ENCODE measurements at regions not wholly inside any gene's neighbourhood (a gene's known extent, or its start where the extent isn't known, plus 50 kb on each side); places are given as distances from the start of the nearest gene placed in this dataset.

DNA sequence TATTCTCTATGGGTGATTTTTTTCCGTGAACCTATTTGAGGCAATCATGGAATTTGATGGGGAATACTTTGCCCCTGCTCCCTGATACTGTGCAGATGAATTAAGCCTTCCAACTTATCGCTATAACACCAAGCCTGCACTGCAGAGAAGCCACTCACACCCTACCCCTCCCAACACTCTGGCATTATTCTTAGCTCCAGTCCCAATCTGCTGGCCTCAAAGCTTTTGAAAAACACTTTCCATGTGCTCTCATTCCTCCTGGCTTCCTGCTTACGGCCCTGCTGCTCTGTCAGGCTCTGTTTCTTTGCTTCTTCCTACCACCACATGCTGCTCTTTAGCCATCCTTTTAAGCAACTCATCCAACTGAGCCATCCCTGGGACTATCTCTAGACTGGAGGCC lies 327.8 kb upstream of the SLCO3A1 start:
- in situ Hi-C loops (cut with HindIII; ENCODE audit: low sequenced_read_pairs): no loop called here
- no peak for TF ChIP-seq CTCF (IDR thresholded peaks at IDR 0.05; ENCODE audit: low read depth, low read length, missing control alignments)
- no peak for DNase-seq (ENCODE audit: low read depth)
- no peak overlapping the region for H3K4me3 ChIP-seq (ENCODE audit: low read depth, low read length)

DNA sequence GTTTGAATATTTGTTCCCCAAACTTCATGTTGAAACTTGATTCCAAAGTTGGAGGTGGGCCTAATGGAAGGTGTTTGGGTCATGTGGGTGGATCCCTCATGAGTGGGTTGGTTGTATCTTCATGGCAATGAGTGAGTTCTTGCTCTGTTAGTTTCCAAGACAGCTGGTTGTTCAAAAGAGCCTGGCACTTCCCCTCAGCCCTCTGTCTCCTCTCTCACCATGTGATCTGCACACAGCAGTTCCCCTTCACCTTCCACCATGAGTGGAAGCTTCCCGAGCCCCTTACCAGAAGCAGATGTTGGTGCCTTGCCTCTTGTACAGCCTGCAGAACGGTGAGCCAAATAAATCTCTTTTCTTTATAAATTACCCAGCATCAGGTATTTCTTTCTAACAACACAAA lies 327.1 kb upstream of the SLCO3A1 start:
- H3K4me3 ChIP-seq (ENCODE audit: low read depth, low read length): no peak overlapping the region
- no peak for DNase-seq (ENCODE audit: low read depth)
- TF ChIP-seq CTCF (IDR thresholded peaks at IDR 0.05; ENCODE audit: low read depth, low read length, missing control alignments): no peak
- in situ Hi-C loops (cut with HindIII; ENCODE audit: low sequenced_read_pairs): no loop called here

GRCh38 chr15:91528801-91529200 lies 324.7 kb upstream of the SLCO3A1 start:
- no peak for DNase-seq (ENCODE audit: low read depth)
- no peak overlapping the region for H3K4me3 ChIP-seq (ENCODE audit: low read depth, low read length)
- TF ChIP-seq CTCF (IDR thresholded peaks at IDR 0.05; ENCODE audit: low read depth, low read length, missing control alignments): no peak
- in situ Hi-C loops (cut with HindIII; ENCODE audit: low sequenced_read_pairs): no loop called here

DNA sequence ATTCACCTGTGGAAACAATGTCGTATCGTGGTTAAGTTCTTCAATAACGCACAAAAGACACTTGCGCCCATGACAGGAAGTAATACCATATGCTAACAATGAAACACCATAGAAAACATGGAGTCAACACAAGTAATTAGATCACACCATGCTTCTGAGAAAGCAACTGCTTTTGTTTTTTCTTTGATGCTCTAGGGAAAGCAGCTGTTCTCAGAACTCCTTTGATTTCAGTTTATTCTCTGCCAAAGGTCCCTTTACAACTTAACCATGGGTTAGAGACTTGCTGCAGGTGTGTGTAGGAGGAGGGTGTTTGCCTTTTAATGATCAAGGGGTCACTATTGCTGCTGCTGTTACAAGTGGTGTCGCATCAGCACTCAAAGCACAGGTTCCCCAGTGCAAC lies 324.0 kb upstream of the SLCO3A1 start:
- TF ChIP-seq CTCF (IDR thresholded peaks at IDR 0.05; ENCODE audit: low read depth, low read length, missing control alignments): no peak
- in situ Hi-C loops (cut with HindIII; ENCODE audit: low sequenced_read_pairs): no loop called here
- DNase-seq (ENCODE audit: low read depth): no peak
- H3K4me3 ChIP-seq (ENCODE audit: low read depth, low read length): no peak overlapping the region

DNA sequence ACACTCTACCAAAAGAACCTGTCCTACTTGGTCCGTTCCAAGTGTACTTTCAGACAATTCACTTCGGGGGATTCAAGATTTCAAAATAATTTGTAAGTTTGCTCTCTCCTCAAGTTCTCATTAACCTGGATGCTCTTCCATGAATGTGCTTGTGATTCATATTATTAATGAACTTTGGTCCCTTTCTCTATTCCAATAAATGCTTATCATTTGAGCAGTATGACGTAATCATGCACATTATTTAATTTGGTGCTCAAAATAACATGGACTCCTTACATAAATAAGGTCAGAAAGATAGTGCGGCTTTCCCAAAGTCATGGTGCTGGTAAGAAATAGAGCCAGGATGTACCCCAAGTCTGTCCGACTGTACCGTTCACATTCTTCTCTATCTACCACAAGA lies 323.2 kb upstream of the SLCO3A1 start:
- H3K4me3 ChIP-seq (ENCODE audit: low read depth, low read length): no peak overlapping the region
- DNase-seq (ENCODE audit: low read depth): no peak
- no peak for TF ChIP-seq CTCF (IDR thresholded peaks at IDR 0.05; ENCODE audit: low read depth, low read length, missing control alignments)
- in situ Hi-C loops (cut with HindIII; ENCODE audit: low sequenced_read_pairs): no loop called here

- DNase-seq (ENCODE audit: low read depth): no peak
- TF ChIP-seq CTCF (IDR thresholded peaks at IDR 0.05; ENCODE audit: low read depth, low read length, missing control alignments): no peak
- H3K4me3 ChIP-seq (ENCODE audit: low read depth, low read length): no peak overlapping the region
- in situ Hi-C loops (cut with HindIII; ENCODE audit: low sequenced_read_pairs): no loop called here
Observed at GRCh38 chr15:91530956-91531582, 322.4 kb upstream of the SLCO3A1 start.
